Heart left ventricle (tissue), 13 donors: ENCODE measurements at regions not wholly inside any gene's neighbourhood (a gene's known extent, or its start where the extent isn't known, plus 50 kb on each side); places are given as distances from the start of the nearest gene placed in this dataset.

ENCODE experiments used
- POLR2A ChIP-seq, 2 donors: fragments of 450-650 bp; IDR thresholded peaks; one replicate each; pipeline ENCODE4 v1.6.1; 2017; ENCODE audit warnings: antibody characterized with exemption in 2 of 2, mild to moderate bottlenecking in 2 of 2, moderate library complexity in 2 of 2
- TF ChIP-seq, protein P1 (sequence below), 12 donors: fragments of 200-600 bp; sonication (generic) in 4 of 12; IDR thresholded peaks; one replicate each; pipeline versions ENCODE4 v1.5.0 to v1.8.0; 2018 to 2022; ENCODE audit warnings: antibody characterized with exemption in 12 of 12, mild to moderate bottlenecking in 5 of 12
- donor health status: ischemic (EF 13 %, LVEDD 7.1; RV severe dilation, severe dysfunction).
- donor health status: DM: no; HTN: yes; CAD: no.
- donor health status: DM: no; HTN: no; CAD: no.
- donor health status: ischemic (EF 25% LVEDD 6.9; RV normal size, moderate dysfunction).
- donor health status: ischemic (EF 25% LVEDD 5.7; RV mildly dilated, moderate dysfunction).
- donor health status: ischemic (EF 35%, LVEDD 5.7; RV mildly dilated, moderate dysfunction).
- donor health status: nonischemic (EF 11% LVEDD 7.7; RV severe dilation, severe dysfunction).
- donor health status: DM: yes; HTN: yes; CAD: no.
- donor health status: PGD.
- donor health status: ischemic (EF 29% LVEDD 5.4; RV normal size, mild dysfunction).
- donor health status: nonischemic (EF 23%, LVEDD 6.1; RV moderate dilation, normal function).

DNA sequence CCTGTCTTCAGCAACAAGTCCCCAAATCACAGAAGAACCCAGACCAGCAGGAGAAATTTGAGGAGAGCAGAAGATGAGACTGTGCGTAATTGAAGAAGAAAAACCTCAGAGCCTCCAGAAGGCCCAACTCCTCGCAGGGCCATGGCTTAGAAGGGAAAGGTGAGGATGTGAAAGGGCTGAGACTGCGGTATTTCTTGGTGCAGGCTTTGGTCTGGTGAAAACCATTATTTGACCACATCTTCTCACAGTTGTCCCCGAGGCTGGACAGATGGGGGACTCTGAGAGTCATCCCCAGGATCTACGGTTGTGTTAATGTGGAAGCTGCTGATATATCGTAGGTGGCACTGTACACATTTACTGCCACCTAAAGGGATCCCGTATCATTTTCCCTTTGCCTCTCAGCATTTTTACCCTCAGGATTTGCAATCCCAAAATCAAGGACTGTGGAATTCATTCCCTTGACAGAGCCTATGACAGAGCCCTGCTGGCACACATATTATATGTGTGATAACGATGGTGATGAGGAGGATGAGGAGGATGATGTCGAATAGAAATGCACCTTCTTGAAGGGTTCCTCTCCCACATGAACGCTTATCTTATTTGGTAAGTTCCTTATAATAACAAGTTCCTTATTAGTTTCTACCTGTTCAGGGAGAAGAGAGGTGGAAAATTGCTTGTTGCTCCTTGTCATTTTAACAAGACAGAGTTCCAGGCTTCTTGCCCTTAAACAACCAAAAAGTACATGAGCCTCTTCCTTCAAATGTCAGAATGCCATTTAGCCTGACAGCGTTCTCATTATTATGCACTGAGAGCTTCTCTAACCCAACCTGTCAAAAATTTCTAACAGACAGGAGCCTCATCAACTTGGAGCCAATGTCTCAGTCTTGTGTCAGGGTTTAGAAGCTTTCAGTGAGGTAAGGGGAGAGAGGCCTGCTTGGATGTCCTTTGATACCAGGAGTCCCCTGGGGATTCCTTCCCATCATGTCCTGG, 135.8 kb downstream of the PXDC1 start:
- TF ChIP-seq, protein P1, sequence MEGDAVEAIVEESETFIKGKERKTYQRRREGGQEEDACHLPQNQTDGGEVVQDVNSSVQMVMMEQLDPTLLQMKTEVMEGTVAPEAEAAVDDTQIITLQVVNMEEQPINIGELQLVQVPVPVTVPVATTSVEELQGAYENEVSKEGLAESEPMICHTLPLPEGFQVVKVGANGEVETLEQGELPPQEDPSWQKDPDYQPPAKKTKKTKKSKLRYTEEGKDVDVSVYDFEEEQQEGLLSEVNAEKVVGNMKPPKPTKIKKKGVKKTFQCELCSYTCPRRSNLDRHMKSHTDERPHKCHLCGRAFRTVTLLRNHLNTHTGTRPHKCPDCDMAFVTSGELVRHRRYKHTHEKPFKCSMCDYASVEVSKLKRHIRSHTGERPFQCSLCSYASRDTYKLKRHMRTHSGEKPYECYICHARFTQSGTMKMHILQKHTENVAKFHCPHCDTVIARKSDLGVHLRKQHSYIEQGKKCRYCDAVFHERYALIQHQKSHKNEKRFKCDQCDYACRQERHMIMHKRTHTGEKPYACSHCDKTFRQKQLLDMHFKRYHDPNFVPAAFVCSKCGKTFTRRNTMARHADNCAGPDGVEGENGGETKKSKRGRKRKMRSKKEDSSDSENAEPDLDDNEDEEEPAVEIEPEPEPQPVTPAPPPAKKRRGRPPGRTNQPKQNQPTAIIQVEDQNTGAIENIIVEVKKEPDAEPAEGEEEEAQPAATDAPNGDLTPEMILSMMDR (IDR thresholded peaks at IDR 0.05), result no peak
- TF ChIP-seq POLR2A (IDR thresholded peaks at IDR 0.05), result no peak
